PFSK-1 (cell line): ENCODE measurements at regions not wholly inside any gene's neighbourhood (a gene's known extent, or its start where the extent isn't known, plus 50 kb on each side); places are given as distances from the start of the nearest gene placed in this dataset.

Source experiments
- POLR2AphosphoS5 ChIP-seq: IDR thresholded peaks from 2 replicates; pipeline ENCODE4 v1.6.1; 2012; ENCODE audit warnings: low read depth, mild to moderate bottlenecking, control low read depth, low read length, moderate library complexity
- REST ChIP-seq, 2 experiments: IDR thresholded peaks; 2 replicates each; pipeline versions ENCODE4 v1.6.1 to v1.8.0; 2011 to 2012; ENCODE audit warnings: low read depth in 2 of 2, low read length in 2 of 2, control low read depth in 1 of 2, inconsistent platforms in 1 of 2, mild to moderate bottlenecking in 1 of 2, moderate library complexity in 1 of 2; ENCODE audit not compliant: insufficient read depth in 1 of 2
- SIN3A ChIP-seq: IDR thresholded peaks from 2 replicates; pipeline ENCODE4 v1.6.1; 2012; ENCODE audit warnings: mild to moderate bottlenecking, low read length, moderate library complexity, borderline replicate concordance; ENCODE audit not compliant: insufficient read depth
- TAF1 ChIP-seq: IDR thresholded peaks from 2 replicates; pipeline ENCODE4 v1.6.1; 2012; ENCODE audit warnings: low read length, control low read depth, borderline replicate concordance; ENCODE audit not compliant: insufficient read depth

GRCh38 chr12:59858508-59859170, 262.8 kb downstream of the SLC16A7 start:
- TF ChIP-seq TAF1, result no peak
- TF ChIP-seq POLR2AphosphoS5, result no peak
- TF ChIP-seq SIN3A, result no peak
- no peak for TF ChIP-seq REST (IDR thresholded peaks at IDR 0.05; ENCODE audit: insufficient read depth in 1 of 2, low read depth in 2 of 2, low read length in 2 of 2)
